ENCODE measurements at regions not wholly inside any gene's neighbourhood (a gene's known extent, or its start where the extent isn't known, plus 50 kb on each side); places are given as distances from the start of the nearest gene placed in this dataset.

DNA sequence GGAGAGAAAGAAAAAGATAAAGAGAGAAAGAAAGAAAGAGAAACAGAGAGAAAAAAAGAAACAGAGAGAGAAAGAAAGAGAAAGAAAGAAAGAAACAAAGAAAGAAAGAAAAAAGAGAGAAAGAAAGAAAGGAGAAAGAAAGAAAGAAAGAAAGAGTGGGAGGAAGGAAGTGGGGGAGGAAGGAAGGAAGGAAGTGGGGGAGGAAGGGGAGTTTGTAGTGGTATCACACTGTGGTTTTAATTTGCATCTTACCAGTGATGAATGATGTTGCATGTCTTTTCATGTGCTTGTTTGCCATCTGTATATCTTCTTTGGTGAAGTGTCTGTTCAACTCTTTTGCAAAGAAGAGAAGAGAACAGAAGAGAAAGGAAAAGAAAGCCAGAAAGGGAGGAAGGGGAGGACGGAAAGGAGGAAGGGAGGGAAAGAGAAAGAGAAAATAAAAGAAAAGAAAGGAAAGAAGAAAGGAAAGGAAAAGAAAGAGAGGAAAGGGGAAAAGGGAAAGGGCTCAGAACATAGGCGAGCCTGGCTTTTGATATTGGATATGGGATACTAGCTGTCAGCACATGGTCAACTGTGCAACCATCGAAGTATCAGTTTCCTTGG lies 79.2 kb upstream of the FRMD4A start:
- H3K4me1 ChIP-seq (ENCODE audit: control insufficient read depth in 1 of 2, insufficient read depth in 1 of 2, low read depth in 1 of 2, low read length in 1 of 2): no peaks in the 10 kb centered on the region
- no peak overlapping the region for H3K27ac ChIP-seq
- no peak overlapping the region for H3K4me3 ChIP-seq (ENCODE audit: low read depth in 1 of 2, low read length in 1 of 2)
- TF ChIP-seq, protein P1, sequence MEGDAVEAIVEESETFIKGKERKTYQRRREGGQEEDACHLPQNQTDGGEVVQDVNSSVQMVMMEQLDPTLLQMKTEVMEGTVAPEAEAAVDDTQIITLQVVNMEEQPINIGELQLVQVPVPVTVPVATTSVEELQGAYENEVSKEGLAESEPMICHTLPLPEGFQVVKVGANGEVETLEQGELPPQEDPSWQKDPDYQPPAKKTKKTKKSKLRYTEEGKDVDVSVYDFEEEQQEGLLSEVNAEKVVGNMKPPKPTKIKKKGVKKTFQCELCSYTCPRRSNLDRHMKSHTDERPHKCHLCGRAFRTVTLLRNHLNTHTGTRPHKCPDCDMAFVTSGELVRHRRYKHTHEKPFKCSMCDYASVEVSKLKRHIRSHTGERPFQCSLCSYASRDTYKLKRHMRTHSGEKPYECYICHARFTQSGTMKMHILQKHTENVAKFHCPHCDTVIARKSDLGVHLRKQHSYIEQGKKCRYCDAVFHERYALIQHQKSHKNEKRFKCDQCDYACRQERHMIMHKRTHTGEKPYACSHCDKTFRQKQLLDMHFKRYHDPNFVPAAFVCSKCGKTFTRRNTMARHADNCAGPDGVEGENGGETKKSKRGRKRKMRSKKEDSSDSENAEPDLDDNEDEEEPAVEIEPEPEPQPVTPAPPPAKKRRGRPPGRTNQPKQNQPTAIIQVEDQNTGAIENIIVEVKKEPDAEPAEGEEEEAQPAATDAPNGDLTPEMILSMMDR (IDR thresholded peaks at IDR 0.05): no peak
- H3K27me3 ChIP-seq: peaks cover 28% of the 10 kb centered on the region
- no peaks in the 10 kb centered on the region for H3K9me3 ChIP-seq
- H3K36me3 ChIP-seq: no peaks in the 10 kb centered on the region

DNA sequence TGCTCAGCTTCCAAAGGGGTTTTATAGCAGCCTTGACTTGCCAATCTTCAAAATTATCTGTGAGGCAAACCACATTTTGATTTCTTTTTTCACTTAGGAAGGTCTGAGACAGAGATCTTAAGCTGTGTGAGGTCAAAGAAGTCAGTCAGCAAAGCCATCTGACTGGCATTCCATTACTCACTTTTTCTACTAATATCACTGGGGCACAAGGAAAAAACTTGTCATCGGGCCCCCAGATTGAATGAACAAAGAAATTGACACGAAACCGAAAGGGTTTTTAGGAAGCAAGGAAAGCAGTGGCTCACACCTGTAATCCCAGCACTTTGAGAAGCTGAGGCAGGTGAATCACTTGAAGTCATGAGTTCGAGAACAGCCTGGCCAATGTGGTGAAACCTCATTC lies 78.5 kb upstream of the FRMD4A start:
- Histone ChIP-seq H3K27me3 (peaks cover 25% of the 10 kb centered on the region), H3K4me1 (ENCODE audit: control insufficient read depth in 1 of 2, insufficient read depth in 1 of 2, low read depth in 1 of 2, low read length in 1 of 2) (no peaks in the 10 kb centered on the region), H3K9me3 (no peaks in the 10 kb centered on the region), H3K27ac (no peak overlapping the region), H3K36me3 (no peaks in the 10 kb centered on the region), H3K4me3 (ENCODE audit: low read depth in 1 of 2, low read length in 1 of 2) (no peak overlapping the region)
- TF ChIP-seq, protein P1 (IDR thresholded peaks at IDR 0.05): no peak

DNA sequence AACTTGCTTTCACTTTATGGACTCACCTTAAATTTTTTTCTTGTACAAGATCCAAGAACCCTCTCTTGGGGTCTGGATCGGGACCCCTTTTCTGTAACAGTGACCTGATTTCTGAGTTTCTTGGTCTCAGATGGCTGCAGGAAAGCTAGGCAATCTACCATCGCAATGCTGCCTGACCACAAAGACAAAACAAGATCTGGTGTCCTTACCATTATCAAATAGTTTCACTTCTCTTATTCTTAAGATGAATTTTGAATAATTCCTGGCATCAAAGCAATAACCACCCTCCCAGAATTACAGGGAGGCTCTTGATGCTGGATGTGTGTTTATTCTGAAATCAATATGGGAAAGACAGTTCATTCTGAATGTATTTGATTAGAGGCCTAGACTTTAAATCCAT lies 77.4 kb upstream of the FRMD4A start:
- Histone ChIP-seq H3K27ac (no peak overlapping the region), H3K36me3 (no peaks in the 10 kb centered on the region), H3K9me3 (no peaks in the 10 kb centered on the region), H3K27me3 (peaks cover 16% of the 10 kb centered on the region), H3K4me1 (ENCODE audit: control insufficient read depth in 1 of 2, insufficient read depth in 1 of 2, low read depth in 1 of 2, low read length in 1 of 2) (no peaks in the 10 kb centered on the region), H3K4me3 (ENCODE audit: low read depth in 1 of 2, low read length in 1 of 2) (no peak overlapping the region)
- TF ChIP-seq, protein P1 (IDR thresholded peaks at IDR 0.05): no peak

GRCh38 chr10:14407567-14407966 lies 76.8 kb upstream of the FRMD4A start:
- no peak overlapping the region for H3K4me3 ChIP-seq (ENCODE audit: low read depth in 1 of 2, low read length in 1 of 2)
- no peaks in the 10 kb centered on the region for H3K36me3 ChIP-seq
- no peaks in the 10 kb centered on the region for H3K9me3 ChIP-seq
- TF ChIP-seq, protein P1 (IDR thresholded peaks at IDR 0.05): no peak
- H3K27ac ChIP-seq: no peak overlapping the region
- H3K27me3 ChIP-seq: peaks cover 10% of the 10 kb centered on the region
- H3K4me1 ChIP-seq (ENCODE audit: control insufficient read depth in 1 of 2, insufficient read depth in 1 of 2, low read depth in 1 of 2, low read length in 1 of 2): no peaks in the 10 kb centered on the region

DNA sequence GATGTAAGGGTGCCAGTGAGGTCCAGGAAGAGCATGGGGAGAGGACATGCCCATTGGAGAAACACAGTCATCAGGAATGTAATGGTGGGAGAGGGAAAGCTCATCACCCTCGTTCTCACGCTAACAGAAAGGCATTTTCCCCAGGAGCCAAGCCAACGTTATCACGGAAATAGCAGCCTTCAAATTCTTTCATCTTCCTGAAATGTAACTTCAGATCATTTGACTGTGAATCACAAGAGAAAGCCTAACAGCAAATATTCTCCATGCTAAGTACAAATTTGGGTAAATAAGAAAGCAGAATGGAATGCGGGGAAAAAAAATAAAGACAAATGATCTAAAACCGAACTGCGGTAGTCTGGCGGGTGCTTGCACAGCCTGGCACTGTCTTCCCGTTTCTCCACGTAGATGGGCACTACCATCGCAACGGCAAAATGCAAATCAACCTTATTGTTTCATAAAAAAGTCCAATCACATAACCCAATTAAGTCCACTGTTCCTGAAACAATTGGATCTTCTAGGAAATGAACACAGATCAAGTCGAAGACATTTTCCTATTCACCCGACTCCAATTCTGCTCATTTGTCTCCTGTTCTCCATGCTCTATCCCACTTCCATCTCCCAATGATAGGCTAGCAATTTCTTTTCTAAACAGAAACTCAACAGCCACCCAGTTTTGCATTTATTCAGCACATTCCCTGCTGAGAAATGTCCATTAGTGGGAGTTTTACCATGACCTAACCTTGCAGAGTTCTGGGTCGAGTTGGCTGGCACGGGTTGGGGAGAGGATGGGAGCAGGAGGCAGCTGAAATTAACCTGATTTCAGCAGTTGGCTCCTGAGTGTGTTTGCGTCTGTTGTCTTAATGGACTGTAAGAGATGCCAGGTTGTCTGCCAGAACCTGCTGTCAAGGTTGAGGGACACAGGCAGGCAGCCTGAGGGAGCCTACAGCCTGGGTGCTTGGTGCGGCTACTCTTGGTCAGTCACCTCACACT lies 74.6 kb upstream of the FRMD4A start:
- Histone ChIP-seq H3K27me3 (peaks cover 9% of the 10 kb centered on the region), H3K4me3 (ENCODE audit: low read depth in 1 of 2, low read length in 1 of 2) (no peak overlapping the region), H3K36me3 (no peaks in the 10 kb centered on the region), H3K9me3 (no peaks in the 10 kb centered on the region), H3K27ac (no peak overlapping the region), H3K4me1 (ENCODE audit: control insufficient read depth in 1 of 2, insufficient read depth in 1 of 2, low read depth in 1 of 2, low read length in 1 of 2) (no peaks in the 10 kb centered on the region)
- TF ChIP-seq, protein P1 (IDR thresholded peaks at IDR 0.05): no peak

Measured in neutrophil (primary cell).